ENCODE measurements at regions not wholly inside any gene's neighbourhood (a gene's known extent, or its start where the extent isn't known, plus 50 kb on each side); places are given as distances from the start of the nearest gene placed in this dataset.
"Not testable (repeated sequence)": the region's sequence is repeated elsewhere in the genome, so short reads cannot be mapped to it uniquely, and the experiment has no call there.

DNA sequence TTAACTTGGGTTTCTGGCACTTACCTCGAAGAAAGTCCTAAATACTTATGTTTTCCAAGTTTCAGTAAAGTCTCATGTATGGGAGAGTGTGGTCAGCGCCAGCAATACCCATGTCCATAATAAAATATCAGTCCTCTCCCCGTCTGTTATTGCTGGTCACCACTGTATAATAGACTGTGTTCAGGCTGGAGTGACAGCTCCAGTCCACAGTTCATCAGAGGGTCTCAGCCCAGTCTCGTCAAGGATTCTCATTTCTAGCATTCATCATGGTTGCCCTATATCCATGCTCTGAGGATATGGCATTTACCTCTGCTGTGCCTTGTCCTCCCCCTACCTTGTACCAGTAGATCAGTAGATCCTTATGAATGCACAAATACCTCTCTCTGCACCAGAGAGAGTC is 384.5 kb downstream of the NPIPA7 start:
- Mint-ChIP-seq H3K27ac (no peak overlapping the region), H3K27me3 (no peaks in the 10 kb centered on the region), H3K36me3 (ENCODE audit: low read depth) (no peaks in the 10 kb centered on the region), H3K4me3 (no peak overlapping the region), H3K9me3 (no peaks in the 10 kb centered on the region), H3K4me1 (ENCODE audit: low read depth) (no peaks in the 10 kb centered on the region)
- intact Hi-C loops (cut with micrococcal nuclease) = no loop called here

DNA sequence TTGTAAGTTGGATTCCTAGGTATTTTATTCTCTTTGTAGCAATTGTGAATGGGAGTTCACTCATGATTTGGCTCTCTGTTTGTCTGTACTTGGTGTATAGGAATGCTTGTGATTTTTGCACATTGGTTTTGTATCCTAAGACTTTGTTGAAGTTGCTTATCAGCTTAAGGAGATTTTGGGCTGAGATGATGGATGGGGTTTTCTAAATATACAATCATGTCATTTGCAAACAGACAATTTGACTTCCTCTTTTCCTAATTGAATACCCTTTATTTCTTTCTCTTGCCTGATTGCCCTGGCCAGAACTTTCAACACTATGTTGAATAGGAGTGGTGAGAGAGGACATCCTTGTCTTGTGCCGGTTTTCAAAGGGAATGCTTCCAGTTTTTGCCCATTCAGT is 391.8 kb downstream of the NPIPA7 start:
- H3K4me3 Mint-ChIP-seq; H3K27ac Mint-ChIP-seq; H3K4me1 Mint-ChIP-seq (ENCODE audit: low read depth); intact Hi-C loops (cut with micrococcal nuclease); H3K27me3 Mint-ChIP-seq; H3K36me3 Mint-ChIP-seq (ENCODE audit: low read depth); H3K9me3 Mint-ChIP-seq: not testable (repeated sequence)

DNA sequence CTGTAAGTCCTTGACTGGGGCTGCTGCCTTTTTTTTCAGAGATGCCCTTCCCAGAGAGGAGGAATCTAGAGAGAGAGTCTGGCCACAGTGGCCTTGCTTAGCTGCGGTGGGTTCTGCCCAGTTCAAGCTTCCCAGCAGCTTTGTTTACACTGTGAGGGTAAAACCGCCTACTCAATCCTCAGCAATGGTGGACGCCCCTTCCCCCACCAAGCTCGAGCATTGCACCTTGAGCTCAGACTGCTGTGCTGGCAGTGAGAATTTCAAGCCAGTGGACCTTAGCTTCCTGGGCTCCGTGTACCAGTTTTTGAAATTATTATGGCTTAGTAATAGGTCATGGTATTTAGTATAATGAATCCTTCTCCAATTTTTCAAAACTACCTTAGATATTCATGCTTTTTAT is 395.4 kb downstream of the NPIPA7 start:
- no peaks in the 10 kb centered on the region for H3K4me1 Mint-ChIP-seq (ENCODE audit: low read depth)
- H3K36me3 Mint-ChIP-seq (ENCODE audit: low read depth) = no peaks in the 10 kb centered on the region
- no peak overlapping the region for H3K27ac Mint-ChIP-seq
- H3K4me3 Mint-ChIP-seq = no peak overlapping the region
- intact Hi-C loops (cut with micrococcal nuclease) = no loop called here
- H3K9me3 Mint-ChIP-seq = no peaks in the 10 kb centered on the region
- peaks cover 1% of the 10 kb centered on the region for H3K27me3 Mint-ChIP-seq

GRCh38 chr16:16778332-16778731 is 399.4 kb downstream of the NPIPA7 start:
- H3K9me3 Mint-ChIP-seq = no peaks in the 10 kb centered on the region
- no peaks in the 10 kb centered on the region for H3K4me1 Mint-ChIP-seq (ENCODE audit: low read depth)
- no peaks in the 10 kb centered on the region for H3K36me3 Mint-ChIP-seq (ENCODE audit: low read depth)
- peaks cover 1% of the 10 kb centered on the region for H3K27me3 Mint-ChIP-seq
- no peak overlapping the region for H3K4me3 Mint-ChIP-seq
- intact Hi-C loops (cut with micrococcal nuclease) = no loop called here
- no peak overlapping the region for H3K27ac Mint-ChIP-seq

DNA sequence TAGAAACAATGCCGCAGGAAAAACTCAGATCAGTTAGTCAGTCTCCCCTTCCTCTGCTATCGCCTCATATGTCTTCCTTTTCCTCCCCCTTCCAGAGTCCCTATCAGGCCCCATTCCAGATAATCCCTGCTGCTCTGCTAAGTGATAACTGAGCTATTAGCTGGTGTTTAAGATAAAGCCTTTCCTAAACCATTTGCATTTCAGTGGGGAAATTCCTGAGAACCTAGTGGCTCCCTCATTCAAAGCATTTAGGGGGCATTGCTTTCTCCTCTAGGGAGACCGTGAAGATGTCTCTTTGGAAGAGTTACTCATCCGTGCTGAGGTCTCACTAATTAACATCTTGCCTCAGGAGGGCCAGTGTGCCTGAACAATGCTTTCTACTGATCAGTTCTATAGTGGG is 401.6 kb downstream of the NPIPA7 start:
- no peak overlapping the region for H3K4me3 Mint-ChIP-seq
- H3K4me1 Mint-ChIP-seq (ENCODE audit: low read depth) = no peaks in the 10 kb centered on the region
- intact Hi-C loops (cut with micrococcal nuclease) = no loop called here
- H3K27me3 Mint-ChIP-seq = peaks cover 1% of the 10 kb centered on the region
- no peaks in the 10 kb centered on the region for H3K36me3 Mint-ChIP-seq (ENCODE audit: low read depth)
- H3K9me3 Mint-ChIP-seq = no peaks in the 10 kb centered on the region
- no peak overlapping the region for H3K27ac Mint-ChIP-seq

- Mint-ChIP-seq H3K4me3 (no peak overlapping the region), H3K27me3 (no peaks in the 10 kb centered on the region), H3K4me1 (ENCODE audit: low read depth) (no peaks in the 10 kb centered on the region), H3K9me3 (no peaks in the 10 kb centered on the region), H3K36me3 (ENCODE audit: low read depth) (no peaks in the 10 kb centered on the region), H3K27ac (no peak overlapping the region)
- intact Hi-C loops (cut with micrococcal nuclease) = no loop called here
Measured at GRCh38 chr16:16782153-16782552, 403.2 kb downstream of the NPIPA7 start.

GRCh38 chr16:16788004-16788403 is 409.1 kb downstream of the NPIPA7 start:
- no peaks in the 10 kb centered on the region for H3K27me3 Mint-ChIP-seq
- intact Hi-C loops (cut with micrococcal nuclease) = no loop called here
- H3K27ac Mint-ChIP-seq = no peak overlapping the region
- H3K4me3 Mint-ChIP-seq = no peak overlapping the region
- peaks cover 11% of the 10 kb centered on the region for H3K9me3 Mint-ChIP-seq
- no peaks in the 10 kb centered on the region for H3K36me3 Mint-ChIP-seq (ENCODE audit: low read depth)
- no peaks in the 10 kb centered on the region for H3K4me1 Mint-ChIP-seq (ENCODE audit: low read depth)

DNA sequence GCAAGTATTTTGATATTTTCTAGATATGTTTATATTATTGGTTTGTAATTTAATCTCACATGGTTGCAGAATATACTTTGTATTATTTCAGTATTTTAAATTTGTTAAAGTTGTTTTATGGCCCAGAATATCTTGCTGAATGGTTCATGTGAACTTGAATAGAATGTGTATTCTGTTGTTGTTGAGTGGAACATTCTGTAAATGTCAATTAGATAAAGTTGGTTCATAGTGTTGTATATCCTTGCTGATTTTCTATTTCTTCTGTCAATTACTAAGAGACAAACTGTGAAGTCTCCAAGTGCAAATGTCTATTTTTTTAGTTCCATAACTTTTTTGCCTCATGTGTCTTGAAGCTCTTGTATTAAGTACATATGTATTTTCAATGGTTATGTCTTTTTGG is 411.7 kb downstream of the NPIPA7 start:
- Mint-ChIP-seq H3K4me1 (ENCODE audit: low read depth) (no peaks in the 10 kb centered on the region), H3K9me3 (peaks cover 23% of the 10 kb centered on the region), H3K27ac (no peak overlapping the region), H3K36me3 (ENCODE audit: low read depth) (no peaks in the 10 kb centered on the region), H3K27me3 (no peaks in the 10 kb centered on the region), H3K4me3 (no peak overlapping the region)
- intact Hi-C loops (cut with micrococcal nuclease) = no loop called here

DNA sequence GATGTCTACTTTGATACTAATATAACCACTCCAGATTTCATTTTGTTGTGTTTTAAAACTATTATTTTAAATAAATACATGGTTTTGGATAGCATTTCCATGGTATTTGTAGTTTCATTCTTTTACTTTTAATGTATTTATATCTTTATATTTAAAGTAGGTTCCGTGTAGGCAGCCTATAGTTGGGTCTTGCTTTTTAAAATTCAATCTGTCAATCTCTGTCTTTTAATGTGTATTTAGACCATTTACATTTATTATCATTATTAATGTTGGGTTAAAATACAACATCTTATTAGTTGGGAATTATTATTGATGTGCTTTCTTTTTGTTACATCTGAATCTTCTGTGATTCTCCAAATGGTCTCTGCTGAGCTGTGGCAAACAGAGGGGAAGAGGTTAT is 412.1 kb downstream of the NPIPA7 start:
- Mint-ChIP-seq H3K27me3 (no peaks in the 10 kb centered on the region), H3K4me1 (ENCODE audit: low read depth) (no peaks in the 10 kb centered on the region), H3K36me3 (ENCODE audit: low read depth) (no peaks in the 10 kb centered on the region), H3K4me3 (no peak overlapping the region), H3K27ac (no peak overlapping the region), H3K9me3 (peaks cover 23% of the 10 kb centered on the region)
- intact Hi-C loops (cut with micrococcal nuclease) = no loop called here

GRCh38 chr16:16797239-16797638 is 418.3 kb downstream of the NPIPA7 start:
- no peaks in the 10 kb centered on the region for H3K36me3 Mint-ChIP-seq (ENCODE audit: low read depth)
- no peaks in the 10 kb centered on the region for H3K27me3 Mint-ChIP-seq
- no peaks in the 10 kb centered on the region for H3K4me1 Mint-ChIP-seq (ENCODE audit: low read depth)
- H3K9me3 Mint-ChIP-seq = peaks cover 12% of the 10 kb centered on the region
- intact Hi-C loops (cut with micrococcal nuclease) = no loop called here
- H3K4me3 Mint-ChIP-seq = no peak overlapping the region
- H3K27ac Mint-ChIP-seq = no peak overlapping the region

DNA sequence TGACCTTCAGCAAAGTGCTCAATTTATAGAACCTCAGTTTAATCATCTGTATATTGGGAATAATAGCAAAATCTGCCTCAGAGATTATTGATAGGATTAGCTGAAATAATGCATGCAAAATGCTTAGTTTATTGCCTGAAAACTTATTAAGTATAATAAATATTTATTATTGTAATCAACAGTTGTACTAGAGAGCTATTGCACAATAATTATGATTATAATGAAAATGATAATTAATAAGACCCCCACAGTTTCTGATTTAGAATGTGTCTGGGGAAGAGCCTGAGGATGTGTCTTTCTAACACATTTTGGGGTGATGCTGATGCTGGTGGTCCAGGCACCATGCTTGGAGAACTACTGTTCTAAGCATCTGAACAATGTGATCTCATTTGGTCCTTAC is 419.6 kb downstream of the NPIPA7 start:
- H3K27me3 Mint-ChIP-seq = no peaks in the 10 kb centered on the region
- intact Hi-C loops (cut with micrococcal nuclease) = no loop called here
- H3K9me3 Mint-ChIP-seq = peaks cover 12% of the 10 kb centered on the region

DNA sequence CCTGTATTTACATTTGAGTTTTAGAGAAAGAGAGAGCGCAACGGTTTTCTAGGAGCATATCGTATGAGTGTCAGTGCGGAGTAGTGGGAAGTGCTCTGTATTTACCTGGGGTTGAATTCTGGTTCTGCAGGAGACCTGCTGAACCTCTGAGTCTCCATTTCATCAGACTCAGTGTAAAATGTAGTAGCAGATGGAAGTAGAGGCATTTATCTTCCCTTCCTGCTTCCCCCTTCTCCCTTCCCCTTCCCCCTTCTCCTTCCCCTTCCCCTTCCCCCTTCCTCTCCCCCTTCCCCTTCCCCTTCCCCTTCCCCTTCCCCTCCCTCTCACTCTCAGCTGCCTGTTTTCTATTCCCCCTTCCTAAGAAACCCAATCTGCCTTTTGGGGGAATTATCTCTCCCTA is 426.9 kb downstream of the NPIPA7 start:
- H3K36me3 Mint-ChIP-seq (ENCODE audit: low read depth) = no peaks in the 10 kb centered on the region
- no peak overlapping the region for H3K27ac Mint-ChIP-seq
- intact Hi-C loops (cut with micrococcal nuclease) = no loop called here

More for the DNA sequence above, 419.6 kb downstream of the NPIPA7 start:
- no peak overlapping the region for H3K4me3 Mint-ChIP-seq
- H3K4me1 Mint-ChIP-seq (ENCODE audit: low read depth) = no peaks in the 10 kb centered on the region
- H3K36me3 Mint-ChIP-seq (ENCODE audit: low read depth) = no peaks in the 10 kb centered on the region
- H3K27ac Mint-ChIP-seq = no peak overlapping the region

GRCh38 chr16:16815641-16816040 is 436.7 kb downstream of the NPIPA7 start:
- no peak overlapping the region for H3K27ac Mint-ChIP-seq
- no peaks in the 10 kb centered on the region for H3K36me3 Mint-ChIP-seq (ENCODE audit: low read depth)
- no peak overlapping the region for H3K4me3 Mint-ChIP-seq
- no peaks in the 10 kb centered on the region for H3K4me1 Mint-ChIP-seq (ENCODE audit: low read depth)
- peaks cover 8% of the 10 kb centered on the region for H3K9me3 Mint-ChIP-seq
- intact Hi-C loops (cut with micrococcal nuclease) = no loop called here
- no peaks in the 10 kb centered on the region for H3K27me3 Mint-ChIP-seq

More for the DNA sequence above, 426.9 kb downstream of the NPIPA7 start:
- Mint-ChIP-seq H3K4me1 (ENCODE audit: low read depth) (no peaks in the 10 kb centered on the region), H3K27me3 (peaks cover 1% of the 10 kb centered on the region), H3K4me3 (no peak overlapping the region), H3K9me3 (no peaks in the 10 kb centered on the region)

DNA sequence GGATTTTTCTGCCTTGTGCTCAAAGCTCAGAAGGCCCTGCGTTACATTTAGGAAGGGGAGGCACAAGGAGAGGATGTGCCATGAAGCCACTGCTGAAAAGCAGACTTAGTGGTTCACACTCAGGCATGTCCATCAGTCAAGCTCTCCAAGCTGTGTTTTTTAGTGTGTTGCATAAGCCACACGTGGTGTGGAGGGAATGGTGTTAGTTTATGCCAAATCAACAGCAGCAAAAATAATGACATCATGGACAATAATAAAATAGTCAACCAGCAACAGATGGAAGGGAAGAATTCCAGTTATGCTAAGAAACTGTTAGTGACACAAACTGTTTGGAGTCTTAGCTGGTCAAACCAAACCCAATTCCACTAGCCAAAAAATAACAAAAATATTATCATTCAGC is 438.3 kb downstream of the NPIPA7 start:
- H3K9me3 Mint-ChIP-seq = peaks cover 19% of the 10 kb centered on the region
- H3K4me1 Mint-ChIP-seq (ENCODE audit: low read depth) = no peaks in the 10 kb centered on the region
- H3K36me3 Mint-ChIP-seq (ENCODE audit: low read depth) = no peaks in the 10 kb centered on the region
- no peak overlapping the region for H3K27ac Mint-ChIP-seq
- no peaks in the 10 kb centered on the region for H3K27me3 Mint-ChIP-seq
- intact Hi-C loops (cut with micrococcal nuclease) = no loop called here
- no peak overlapping the region for H3K4me3 Mint-ChIP-seq

DNA sequence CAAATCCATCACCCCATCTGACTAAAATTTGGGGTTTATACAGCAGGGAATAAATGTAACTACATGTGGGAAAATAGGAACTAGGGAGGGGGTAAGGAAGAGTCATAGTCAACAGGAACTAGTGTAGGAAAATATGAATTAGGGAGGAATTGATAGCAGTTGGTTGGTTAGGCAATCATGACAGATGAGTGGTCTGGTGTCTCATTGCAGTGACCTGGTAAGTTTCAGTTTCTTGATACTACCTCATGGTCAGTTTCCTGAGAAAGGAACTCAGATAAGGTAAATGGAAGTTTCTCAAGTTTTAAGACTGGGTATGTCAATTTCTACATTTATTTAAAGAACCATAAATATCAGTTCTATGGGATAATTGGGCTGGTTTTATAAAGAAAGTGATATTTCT is 442.3 kb downstream of the NPIPA7 start:
- H3K27me3 Mint-ChIP-seq = peaks cover 2% of the 10 kb centered on the region
- intact Hi-C loops (cut with micrococcal nuclease) = no loop called here
- no peaks in the 10 kb centered on the region for H3K4me1 Mint-ChIP-seq (ENCODE audit: low read depth)
- no peaks in the 10 kb centered on the region for H3K36me3 Mint-ChIP-seq (ENCODE audit: low read depth)
- peaks cover 19% of the 10 kb centered on the region for H3K9me3 Mint-ChIP-seq
- H3K4me3 Mint-ChIP-seq = no peak overlapping the region
- H3K27ac Mint-ChIP-seq = no peak overlapping the region

Measured in dendritic cell treated with granulocyte-macrophage colony-stimulating factor and Interleukin-4, amounts not matched to agents 40 ng/mL and 50 ng/mL, for 4 days (primary cell).